ENCODE measurements at regions not wholly inside any gene's neighbourhood (a gene's known extent, or its start where the extent isn't known, plus 50 kb on each side); places are given as distances from the start of the nearest gene placed in this dataset.

DNA sequence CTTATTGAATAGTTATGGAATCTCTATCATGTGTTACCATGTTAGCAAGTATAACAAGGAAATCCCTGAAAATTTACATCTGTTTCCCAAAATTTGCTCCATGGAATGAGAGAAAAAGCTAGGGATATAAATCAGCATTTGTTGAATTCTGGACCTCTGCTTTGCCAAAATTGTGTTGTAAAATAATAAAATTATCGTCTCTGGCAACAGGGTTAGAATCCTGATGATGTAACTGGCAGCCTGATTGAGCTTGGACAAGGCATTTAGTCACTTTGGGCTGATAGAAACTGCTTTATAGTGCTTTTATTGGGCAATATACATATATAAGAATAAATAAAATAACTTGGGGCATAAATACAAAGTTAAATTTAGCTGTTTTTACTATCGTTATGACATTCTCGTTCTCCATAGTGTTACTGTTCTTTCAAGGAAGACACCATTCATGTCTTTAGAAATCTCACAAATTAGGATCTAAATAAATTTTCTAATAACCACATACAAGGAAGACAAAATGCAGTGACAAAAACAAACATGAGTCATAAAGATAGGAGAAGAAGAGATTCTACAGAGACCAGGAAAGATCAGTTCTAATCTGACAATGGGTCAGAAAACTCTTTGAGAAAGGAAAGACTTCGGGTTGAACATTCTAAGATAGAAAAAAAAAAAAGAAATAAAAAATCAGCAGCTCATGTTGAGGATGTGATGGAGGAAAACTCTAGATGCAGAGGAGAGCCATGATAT lies 145.0 kb upstream of the CDH10 start:
- POLR2A ChIA-PET = no interaction called here
- CTCF ChIA-PET = no interaction called here
- TF ChIP-seq HDGF (IDR thresholded peaks at IDR 0.05; ENCODE audit: borderline replicate concordance) (no peak), L3MBTL2 (conservative IDR thresholded peaks at IDR 0.05) (no peak), CTBP1 (IDR thresholded peaks at IDR 0.05; ENCODE audit: borderline replicate concordance) (no peak), FOXM1 (IDR thresholded peaks at IDR 0.05; ENCODE audit: borderline replicate concordance) (no peak), BHLHE40 (IDR thresholded peaks at IDR 0.05; ENCODE audit: borderline replicate concordance) (no peak), FOXK2 (IDR thresholded peaks at IDR 0.05) (no peak)
- TF ChIP-seq, protein P1, sequence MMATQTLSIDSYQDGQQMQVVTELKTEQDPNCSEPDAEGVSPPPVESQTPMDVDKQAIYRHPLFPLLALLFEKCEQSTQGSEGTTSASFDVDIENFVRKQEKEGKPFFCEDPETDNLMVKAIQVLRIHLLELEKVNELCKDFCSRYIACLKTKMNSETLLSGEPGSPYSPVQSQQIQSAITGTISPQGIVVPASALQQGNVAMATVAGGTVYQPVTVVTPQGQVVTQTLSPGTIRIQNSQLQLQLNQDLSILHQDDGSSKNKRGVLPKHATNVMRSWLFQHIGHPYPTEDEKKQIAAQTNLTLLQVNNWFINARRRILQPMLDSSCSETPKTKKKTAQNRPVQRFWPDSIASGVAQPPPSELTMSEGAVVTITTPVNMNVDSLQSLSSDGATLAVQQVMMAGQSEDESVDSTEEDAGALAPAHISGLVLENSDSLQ (IDR thresholded peaks at IDR 0.05) = no peak
- no peak for DNase-seq (ENCODE audit: extremely low spot score)

DNA sequence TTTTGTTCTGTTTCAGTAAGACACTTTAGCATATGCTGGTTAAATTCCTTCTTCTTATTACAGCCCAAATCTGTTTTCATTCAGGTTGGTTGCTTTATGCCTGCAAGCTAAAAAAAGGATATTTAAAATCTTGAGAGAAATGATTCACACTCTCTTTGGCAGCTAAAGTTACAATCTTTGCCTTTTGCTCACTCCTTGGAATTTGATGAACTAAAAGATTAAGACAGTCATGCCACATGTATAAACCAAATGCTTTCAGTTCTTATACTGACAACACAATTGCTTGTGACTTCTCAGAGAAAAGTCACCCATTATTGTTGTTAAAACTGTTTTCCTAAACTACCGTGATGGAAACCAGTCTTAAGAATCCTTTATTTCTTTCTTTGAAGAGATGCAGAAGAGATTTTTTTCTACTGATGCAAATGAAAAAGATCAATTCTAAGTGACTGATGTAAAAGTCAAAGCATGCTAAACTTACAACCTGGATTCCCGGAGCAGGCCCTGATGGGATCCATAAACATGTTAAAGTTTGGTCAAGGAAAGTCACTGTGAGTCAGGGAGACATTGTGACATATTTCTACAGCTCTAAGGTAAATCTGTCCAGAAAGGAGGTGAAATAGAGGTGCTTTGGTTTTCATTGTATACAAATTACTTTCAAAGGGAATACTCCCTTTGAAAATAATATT lies 144.2 kb upstream of the CDH10 start:
- TF ChIP-seq FOXA1 (IDR thresholded peaks at IDR 0.05) (no peak), ZNF384 (IDR thresholded peaks at IDR 0.05) (no peak), TARDBP (IDR thresholded peaks at IDR 0.05) (no peak), SP1 (IDR thresholded peaks at IDR 0.05) (no peak), L3MBTL2 (conservative IDR thresholded peaks at IDR 0.05) (no peak), ARNT (IDR thresholded peaks at IDR 0.05) (no peak)
- TF ChIP-seq, protein P1 (IDR thresholded peaks at IDR 0.05) = no peak
- ChIA-PET POLR2A (no interaction called here), CTCF (no interaction called here)
- DNase-seq (ENCODE audit: extremely low spot score) = no peak

DNA sequence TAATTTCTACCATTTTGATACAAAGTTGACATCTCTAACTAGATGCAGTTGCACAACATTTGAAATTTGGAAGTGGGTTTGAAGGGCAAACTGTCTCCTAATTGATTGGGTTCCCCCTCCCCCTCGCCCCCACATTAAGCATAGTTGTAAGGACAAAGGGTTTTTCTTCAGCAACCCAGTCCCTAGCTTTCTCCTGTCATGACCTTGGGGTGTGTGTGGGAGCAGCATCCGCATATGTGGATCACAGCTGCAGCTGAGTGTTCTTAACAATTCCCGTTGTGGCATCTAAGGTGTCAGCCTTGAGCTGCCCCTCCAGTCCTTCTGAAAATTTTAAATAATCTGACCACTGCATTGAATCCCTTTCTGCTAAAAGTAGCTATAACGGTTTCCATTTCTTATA lies 141.3 kb upstream of the CDH10 start:
- POLR2A ChIA-PET = no interaction called here
- TF ChIP-seq SUZ12 (IDR thresholded peaks at IDR 0.05) (no peak), NFRKB (IDR thresholded peaks at IDR 0.05) (no peak), ARNT (IDR thresholded peaks at IDR 0.05) (no peak), FOXM1 (IDR thresholded peaks at IDR 0.05; ENCODE audit: borderline replicate concordance) (no peak), HDGF (IDR thresholded peaks at IDR 0.05; ENCODE audit: borderline replicate concordance) (no peak), SP1 (IDR thresholded peaks at IDR 0.05) (no peak), CTBP1 (IDR thresholded peaks at IDR 0.05; ENCODE audit: borderline replicate concordance) (no peak), ZNF384 (IDR thresholded peaks at IDR 0.05) (no peak), ELF4 (IDR thresholded peaks at IDR 0.05) (no peak), FOXA1 (IDR thresholded peaks at IDR 0.05) (no peak), L3MBTL2 (conservative IDR thresholded peaks at IDR 0.05) (no peak), BHLHE40 (IDR thresholded peaks at IDR 0.05; ENCODE audit: borderline replicate concordance) (no peak), FOXK2 (IDR thresholded peaks at IDR 0.05) (no peak), TARDBP (IDR thresholded peaks at IDR 0.05) (no peak), LEF1 (IDR thresholded peaks at IDR 0.05; ENCODE audit: borderline replicate concordance) (no peak)
- TF ChIP-seq, protein P1 (IDR thresholded peaks at IDR 0.05) = no peak
- no peak for DNase-seq (ENCODE audit: extremely low spot score)
- CTCF ChIA-PET = no interaction called here

DNA sequence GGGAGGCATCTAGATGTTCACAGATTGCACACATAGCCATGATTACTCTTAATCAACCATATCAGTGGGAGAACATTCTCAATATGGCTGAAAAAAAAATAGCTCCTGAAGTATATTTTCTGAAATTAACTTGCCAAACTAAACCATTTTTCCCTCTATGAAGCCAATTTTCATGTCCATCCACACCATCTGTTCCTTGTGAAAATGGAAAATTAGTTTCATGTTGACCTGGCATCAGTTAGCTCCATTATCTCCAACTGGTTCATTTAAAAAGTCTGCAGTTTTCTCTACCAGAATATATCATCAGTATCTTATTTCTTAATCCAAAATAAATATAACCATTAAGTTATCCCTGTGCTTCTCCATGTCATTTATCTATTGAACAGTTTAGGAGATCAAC lies 138.8 kb upstream of the CDH10 start:
- no peak for DNase-seq (ENCODE audit: extremely low spot score)
- TF ChIP-seq FOXM1 (IDR thresholded peaks at IDR 0.05; ENCODE audit: borderline replicate concordance) (no peak), SUZ12 (IDR thresholded peaks at IDR 0.05) (no peak), ELF4 (IDR thresholded peaks at IDR 0.05) (no peak), LEF1 (IDR thresholded peaks at IDR 0.05; ENCODE audit: borderline replicate concordance) (no peak), NFRKB (IDR thresholded peaks at IDR 0.05) (no peak), HDGF (IDR thresholded peaks at IDR 0.05; ENCODE audit: borderline replicate concordance) (no peak), BHLHE40 (IDR thresholded peaks at IDR 0.05; ENCODE audit: borderline replicate concordance) (no peak)
- TF ChIP-seq, protein P1 (IDR thresholded peaks at IDR 0.05) = no peak
- ChIA-PET CTCF (no interaction called here), POLR2A (no interaction called here)

DNA sequence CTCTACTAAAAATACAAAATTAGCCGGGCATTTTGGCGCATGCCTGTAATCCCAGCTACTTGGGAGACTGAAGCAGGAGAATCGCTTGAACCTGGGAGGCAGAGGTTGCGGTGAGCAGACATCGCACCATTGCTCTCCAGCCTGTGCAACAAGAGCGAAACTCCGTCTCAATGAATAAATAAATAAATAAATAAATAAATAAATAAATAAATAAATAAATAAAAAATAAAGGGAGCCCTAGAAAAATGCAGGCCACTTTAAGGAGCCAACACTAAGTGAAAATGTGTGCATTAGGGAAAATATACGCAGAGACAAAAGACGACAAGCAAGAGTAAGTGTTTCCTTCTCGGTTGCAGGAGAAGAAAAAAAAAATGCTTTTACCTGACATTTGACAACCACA lies 132.6 kb upstream of the CDH10 start:
- ChIA-PET POLR2A (no interaction called here), CTCF (no interaction called here)
- no peak for DNase-seq (ENCODE audit: extremely low spot score)
- TF ChIP-seq CTBP1 (IDR thresholded peaks at IDR 0.05; ENCODE audit: borderline replicate concordance) = no peak
- no peak for TF ChIP-seq SUZ12 (IDR thresholded peaks at IDR 0.05)
- TF ChIP-seq BHLHE40 (IDR thresholded peaks at IDR 0.05; ENCODE audit: borderline replicate concordance) = no peak
- no peak for TF ChIP-seq FOXM1 (IDR thresholded peaks at IDR 0.05; ENCODE audit: borderline replicate concordance)
- TF ChIP-seq FOXA1 (IDR thresholded peaks at IDR 0.05) = no peak
- no peak for TF ChIP-seq NFRKB (IDR thresholded peaks at IDR 0.05)
- no peak for TF ChIP-seq FOXK2 (IDR thresholded peaks at IDR 0.05)
- no peak for TF ChIP-seq ELF4 (IDR thresholded peaks at IDR 0.05)
- no peak for TF ChIP-seq TARDBP (IDR thresholded peaks at IDR 0.05)
- TF ChIP-seq ZNF384 (IDR thresholded peaks at IDR 0.05) = no peak
- no peak for TF ChIP-seq SP1 (IDR thresholded peaks at IDR 0.05)
- no peak for TF ChIP-seq HDGF (IDR thresholded peaks at IDR 0.05; ENCODE audit: borderline replicate concordance)
- TF ChIP-seq, protein P1 (IDR thresholded peaks at IDR 0.05) = no peak
- no peak for TF ChIP-seq L3MBTL2 (conservative IDR thresholded peaks at IDR 0.05)
- no peak for TF ChIP-seq LEF1 (IDR thresholded peaks at IDR 0.05; ENCODE audit: borderline replicate concordance)
- no peak for TF ChIP-seq ARNT (IDR thresholded peaks at IDR 0.05)
